GM12875 (cell line): ENCODE measurements at regions not wholly inside any gene's neighbourhood (a gene's known extent, or its start where the extent isn't known, plus 50 kb on each side); places are given as distances from the start of the nearest gene placed in this dataset.

Source experiments
- H3K4me3 ChIP-seq: one replicate; pipeline ENCODE4 v1.5.1; 2011; ENCODE audit warnings: low read depth, low read length, control low read depth
- CTCF ChIP-seq: IDR thresholded peaks from 2 replicates; pipeline ENCODE4 v1.5.1; 2011; ENCODE audit warnings: low read depth, mild to moderate bottlenecking, control low read depth, inconsistent platforms, low read length, moderate library complexity, borderline replicate concordance; ENCODE audit not compliant: insufficient read depth

DNA sequence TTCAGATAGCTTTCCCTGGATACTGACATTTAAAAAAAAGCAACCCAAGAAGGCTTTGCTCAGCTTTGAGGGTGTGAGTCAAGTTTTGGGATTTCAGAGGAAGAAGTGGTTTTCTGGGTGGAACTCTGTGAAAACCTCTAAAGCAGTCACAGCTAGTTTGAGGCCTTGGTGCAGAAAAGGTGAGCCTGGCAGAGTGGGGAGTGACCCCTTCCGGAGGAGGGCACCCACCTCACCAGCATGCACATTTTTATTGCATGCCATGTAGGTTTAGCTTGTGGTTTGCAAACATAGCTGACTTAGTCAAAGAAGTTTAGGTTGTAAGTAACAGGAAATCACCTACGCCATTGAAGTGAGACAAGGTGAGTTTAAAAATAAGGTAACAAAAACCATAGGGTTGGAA is 146.8 kb upstream of the PMEPA1 start:
- H3K4me3 ChIP-seq: no peak overlapping the region
- TF ChIP-seq CTCF: no peak

DNA sequence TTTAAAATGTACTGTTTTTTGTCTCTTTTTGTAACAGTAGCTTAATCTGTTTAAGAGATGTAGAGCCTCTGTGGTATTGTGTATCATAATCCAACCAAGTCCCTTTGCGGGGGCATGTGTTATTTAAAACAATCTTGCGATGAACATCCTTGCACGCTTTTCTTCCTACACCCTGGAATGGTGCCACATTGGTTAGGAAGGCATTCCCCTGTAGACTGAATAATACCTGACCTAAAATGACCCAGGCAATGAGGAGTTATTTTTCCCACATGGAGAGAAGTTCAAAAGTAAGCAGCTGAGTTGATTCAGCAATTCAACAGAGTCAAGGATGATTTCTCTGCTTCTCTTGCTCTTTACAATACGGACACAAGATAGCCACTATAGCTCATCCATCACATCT is 142.0 kb upstream of the PMEPA1 start:
- TF ChIP-seq CTCF: no peak
- no peak overlapping the region for H3K4me3 ChIP-seq

- TF ChIP-seq CTCF: no peak
- H3K4me3 ChIP-seq: no peak overlapping the region
Observed at GRCh38 chr20:57851025-57851682, 141.3 kb upstream of the PMEPA1 start.

DNA sequence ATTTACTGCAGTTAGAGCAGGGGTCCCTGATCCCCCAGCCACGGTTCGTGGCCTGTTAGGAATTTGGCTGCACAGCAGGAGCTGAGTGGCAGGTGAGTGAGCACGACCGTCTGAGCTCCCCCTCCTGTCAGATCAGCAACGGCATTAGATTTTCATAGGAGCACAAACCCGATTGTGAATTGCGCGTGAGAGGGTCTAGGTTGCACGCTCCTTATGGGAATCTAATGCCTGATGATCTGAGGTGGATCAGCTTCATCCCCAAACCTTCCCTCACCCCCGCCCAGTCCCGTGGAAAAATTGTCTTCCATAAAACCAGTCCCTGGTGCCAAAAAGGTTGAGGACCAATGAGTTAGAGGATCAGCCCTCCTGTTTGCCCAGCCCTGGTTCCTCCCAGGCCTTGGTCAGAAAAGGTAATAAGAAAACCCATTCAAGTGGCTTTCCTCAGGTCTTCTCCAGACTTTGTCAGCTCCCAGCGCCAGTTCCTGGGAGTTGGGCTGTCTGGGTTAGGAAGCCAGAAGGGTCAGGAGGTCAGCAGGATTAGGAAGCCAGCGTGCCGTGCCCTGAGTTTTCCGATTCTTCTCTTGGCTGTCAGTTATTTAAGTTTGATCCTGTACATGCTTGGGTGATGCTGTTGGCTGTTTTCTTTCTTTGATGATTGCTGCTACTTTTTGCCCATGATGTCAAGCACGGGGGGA is 139.9 kb upstream of the PMEPA1 start:
- H3K4me3 ChIP-seq: no peak overlapping the region
- TF ChIP-seq CTCF: no peak

DNA sequence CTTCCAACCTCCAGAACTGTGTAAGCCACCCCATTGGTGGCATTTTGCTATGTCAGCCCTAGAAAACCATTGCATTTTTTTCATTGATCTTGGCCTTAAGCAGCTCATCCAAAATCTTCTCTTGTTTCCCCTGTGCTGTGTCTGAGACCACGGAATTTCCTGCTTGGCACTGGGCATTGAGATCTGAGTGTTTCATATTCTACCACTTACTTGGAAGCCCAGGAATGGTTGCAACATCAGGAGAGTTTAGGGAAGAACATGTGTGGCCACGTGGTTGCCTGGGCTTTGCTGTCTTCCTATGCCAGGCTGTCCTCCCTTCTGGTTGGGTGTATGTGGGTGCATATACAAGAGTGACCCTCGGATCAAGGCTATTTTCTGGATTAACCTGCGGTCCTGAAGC is 139.3 kb upstream of the PMEPA1 start:
- no peak overlapping the region for H3K4me3 ChIP-seq
- TF ChIP-seq CTCF: no peak

DNA sequence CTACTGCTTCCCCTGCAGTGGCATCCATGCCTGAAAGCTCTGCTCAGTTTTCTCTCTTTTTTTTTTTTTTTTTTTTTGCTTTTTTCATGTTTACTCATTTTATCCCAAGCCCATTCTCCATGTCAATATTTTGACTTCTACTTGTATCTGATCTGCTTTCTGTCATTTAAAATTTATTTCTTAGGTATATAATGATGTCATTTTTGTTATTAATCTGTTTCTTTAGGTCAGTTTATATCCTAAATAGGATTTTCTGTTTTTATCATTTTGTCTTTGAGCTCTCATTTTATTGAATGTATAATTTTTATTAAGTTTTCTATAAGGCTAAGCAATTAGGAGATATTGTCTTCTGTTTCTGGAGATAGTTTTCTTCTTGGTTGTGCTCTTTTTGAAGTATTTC is 138.5 kb upstream of the PMEPA1 start:
- no peak overlapping the region for H3K4me3 ChIP-seq
- no peak for TF ChIP-seq CTCF

- no peak overlapping the region for H3K4me3 ChIP-seq
- TF ChIP-seq CTCF: no peak
Observed at GRCh38 chr20:57847104-57847503, 137.3 kb upstream of the PMEPA1 start.
